ENCODE measurements at regions not wholly inside any gene's neighbourhood (a gene's known extent, or its start where the extent isn't known, plus 50 kb on each side); places are given as distances from the start of the nearest gene placed in this dataset.

DNA sequence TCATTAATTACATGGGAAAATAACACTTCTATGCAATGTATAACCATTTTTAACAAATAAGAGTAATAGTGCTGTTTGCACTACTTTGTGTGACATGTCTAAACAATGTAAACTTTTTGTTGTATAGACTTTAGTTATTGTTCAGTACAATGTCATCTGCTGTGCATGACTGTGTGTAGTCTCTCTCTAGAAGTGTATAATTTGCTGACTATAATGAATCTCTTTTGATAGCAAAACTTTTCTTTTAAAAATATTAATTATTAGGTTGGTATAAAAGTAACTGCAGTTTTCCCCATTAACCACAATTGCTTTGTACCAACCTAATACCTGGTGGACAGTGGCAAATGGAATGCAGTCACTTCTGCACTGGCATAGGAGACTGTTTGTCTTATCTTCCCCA, 124.2 kb upstream of the SGK1 start:
- TF ChIP-seq ZNF8 (CRISPR knock-in tag; IDR thresholded peaks at IDR 0.05) (no peak), ZNF70 (CRISPR knock-in tag; IDR thresholded peaks at IDR 0.05) (no peak), BACH2 (CRISPR knock-in tag; IDR thresholded peaks at IDR 0.05; ENCODE audit: borderline replicate concordance) (no peak), ESRRG (CRISPR knock-in tag; IDR thresholded peaks at IDR 0.05) (no peak), TCF4 (CRISPR knock-in tag; IDR thresholded peaks at IDR 0.05; ENCODE audit: borderline replicate concordance) (no peak), GLIS3 (CRISPR knock-in tag; IDR thresholded peaks at IDR 0.05) (no peak), TOX (CRISPR knock-in tag; IDR thresholded peaks at IDR 0.05; ENCODE audit: borderline replicate concordance) (no peak), ZFP3 (CRISPR knock-in tag; IDR thresholded peaks at IDR 0.05) (no peak), OSR1 (CRISPR knock-in tag; IDR thresholded peaks at IDR 0.05) (no peak), PPARA (CRISPR knock-in tag; IDR thresholded peaks at IDR 0.05; ENCODE audit: borderline replicate concordance) (no peak), ZC3H10 (CRISPR knock-in tag; IDR thresholded peaks at IDR 0.05) (no peak)
- TF ChIP-seq, protein P1, sequence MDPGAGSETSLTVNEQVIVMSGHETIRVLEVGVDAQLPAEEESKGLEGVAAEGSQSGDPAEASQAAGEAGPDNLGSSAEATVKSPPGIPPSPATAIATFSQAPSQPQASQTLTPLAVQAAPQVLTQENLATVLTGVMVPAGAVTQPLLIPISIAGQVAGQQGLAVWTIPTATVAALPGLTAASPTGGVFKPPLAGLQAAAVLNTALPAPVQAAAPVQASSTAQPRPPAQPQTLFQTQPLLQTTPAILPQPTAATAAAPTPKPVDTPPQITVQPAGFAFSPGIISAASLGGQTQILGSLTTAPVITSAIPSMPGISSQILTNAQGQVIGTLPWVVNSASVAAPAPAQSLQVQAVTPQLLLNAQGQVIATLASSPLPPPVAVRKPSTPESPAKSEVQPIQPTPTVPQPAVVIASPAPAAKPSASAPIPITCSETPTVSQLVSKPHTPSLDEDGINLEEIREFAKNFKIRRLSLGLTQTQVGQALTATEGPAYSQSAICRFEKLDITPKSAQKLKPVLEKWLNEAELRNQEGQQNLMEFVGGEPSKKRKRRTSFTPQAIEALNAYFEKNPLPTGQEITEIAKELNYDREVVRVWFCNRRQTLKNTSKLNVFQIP (CRISPR knock-in tag; IDR thresholded peaks at IDR 0.05; ENCODE audit: borderline replicate concordance, low read depth), result no peak
- TF ChIP-seq, protein P2, sequence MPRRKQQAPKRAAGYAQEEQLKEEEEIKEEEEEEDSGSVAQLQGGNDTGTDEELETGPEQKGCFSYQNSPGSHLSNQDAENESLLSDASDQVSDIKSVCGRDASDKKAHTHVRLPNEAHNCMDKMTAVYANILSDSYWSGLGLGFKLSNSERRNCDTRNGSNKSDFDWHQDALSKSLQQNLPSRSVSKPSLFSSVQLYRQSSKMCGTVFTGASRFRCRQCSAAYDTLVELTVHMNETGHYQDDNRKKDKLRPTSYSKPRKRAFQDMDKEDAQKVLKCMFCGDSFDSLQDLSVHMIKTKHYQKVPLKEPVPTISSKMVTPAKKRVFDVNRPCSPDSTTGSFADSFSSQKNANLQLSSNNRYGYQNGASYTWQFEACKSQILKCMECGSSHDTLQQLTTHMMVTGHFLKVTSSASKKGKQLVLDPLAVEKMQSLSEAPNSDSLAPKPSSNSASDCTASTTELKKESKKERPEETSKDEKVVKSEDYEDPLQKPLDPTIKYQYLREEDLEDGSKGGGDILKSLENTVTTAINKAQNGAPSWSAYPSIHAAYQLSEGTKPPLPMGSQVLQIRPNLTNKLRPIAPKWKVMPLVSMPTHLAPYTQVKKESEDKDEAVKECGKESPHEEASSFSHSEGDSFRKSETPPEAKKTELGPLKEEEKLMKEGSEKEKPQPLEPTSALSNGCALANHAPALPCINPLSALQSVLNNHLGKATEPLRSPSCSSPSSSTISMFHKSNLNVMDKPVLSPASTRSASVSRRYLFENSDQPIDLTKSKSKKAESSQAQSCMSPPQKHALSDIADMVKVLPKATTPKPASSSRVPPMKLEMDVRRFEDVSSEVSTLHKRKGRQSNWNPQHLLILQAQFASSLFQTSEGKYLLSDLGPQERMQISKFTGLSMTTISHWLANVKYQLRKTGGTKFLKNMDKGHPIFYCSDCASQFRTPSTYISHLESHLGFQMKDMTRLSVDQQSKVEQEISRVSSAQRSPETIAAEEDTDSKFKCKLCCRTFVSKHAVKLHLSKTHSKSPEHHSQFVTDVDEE (CRISPR knock-in tag; IDR thresholded peaks at IDR 0.05), result no peak
- TF ChIP-seq, protein P3, sequence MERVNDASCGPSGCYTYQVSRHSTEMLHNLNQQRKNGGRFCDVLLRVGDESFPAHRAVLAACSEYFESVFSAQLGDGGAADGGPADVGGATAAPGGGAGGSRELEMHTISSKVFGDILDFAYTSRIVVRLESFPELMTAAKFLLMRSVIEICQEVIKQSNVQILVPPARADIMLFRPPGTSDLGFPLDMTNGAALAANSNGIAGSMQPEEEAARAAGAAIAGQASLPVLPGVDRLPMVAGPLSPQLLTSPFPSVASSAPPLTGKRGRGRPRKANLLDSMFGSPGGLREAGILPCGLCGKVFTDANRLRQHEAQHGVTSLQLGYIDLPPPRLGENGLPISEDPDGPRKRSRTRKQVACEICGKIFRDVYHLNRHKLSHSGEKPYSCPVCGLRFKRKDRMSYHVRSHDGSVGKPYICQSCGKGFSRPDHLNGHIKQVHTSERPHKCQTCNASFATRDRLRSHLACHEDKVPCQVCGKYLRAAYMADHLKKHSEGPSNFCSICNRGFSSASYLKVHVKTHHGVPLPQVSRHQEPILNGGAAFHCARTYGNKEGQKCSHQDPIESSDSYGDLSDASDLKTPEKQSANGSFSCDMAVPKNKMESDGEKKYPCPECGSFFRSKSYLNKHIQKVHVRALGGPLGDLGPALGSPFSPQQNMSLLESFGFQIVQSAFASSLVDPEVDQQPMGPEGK (CRISPR knock-in tag; IDR thresholded peaks at IDR 0.05; ENCODE audit: borderline replicate concordance), result no peak
- TF ChIP-seq, protein P4, sequence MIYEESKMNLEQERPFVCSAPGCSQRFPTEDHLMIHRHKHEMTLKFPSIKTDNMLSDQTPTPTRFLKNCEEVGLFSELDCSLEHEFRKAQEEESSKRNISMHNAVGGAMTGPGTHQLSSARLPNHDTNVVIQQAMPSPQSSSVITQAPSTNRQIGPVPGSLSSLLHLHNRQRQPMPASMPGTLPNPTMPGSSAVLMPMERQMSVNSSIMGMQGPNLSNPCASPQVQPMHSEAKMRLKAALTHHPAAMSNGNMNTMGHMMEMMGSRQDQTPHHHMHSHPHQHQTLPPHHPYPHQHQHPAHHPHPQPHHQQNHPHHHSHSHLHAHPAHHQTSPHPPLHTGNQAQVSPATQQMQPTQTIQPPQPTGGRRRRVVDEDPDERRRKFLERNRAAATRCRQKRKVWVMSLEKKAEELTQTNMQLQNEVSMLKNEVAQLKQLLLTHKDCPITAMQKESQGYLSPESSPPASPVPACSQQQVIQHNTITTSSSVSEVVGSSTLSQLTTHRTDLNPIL (CRISPR knock-in tag; IDR thresholded peaks at IDR 0.05; ENCODE audit: low read depth), result no peak
- TF ChIP-seq, protein P5, sequence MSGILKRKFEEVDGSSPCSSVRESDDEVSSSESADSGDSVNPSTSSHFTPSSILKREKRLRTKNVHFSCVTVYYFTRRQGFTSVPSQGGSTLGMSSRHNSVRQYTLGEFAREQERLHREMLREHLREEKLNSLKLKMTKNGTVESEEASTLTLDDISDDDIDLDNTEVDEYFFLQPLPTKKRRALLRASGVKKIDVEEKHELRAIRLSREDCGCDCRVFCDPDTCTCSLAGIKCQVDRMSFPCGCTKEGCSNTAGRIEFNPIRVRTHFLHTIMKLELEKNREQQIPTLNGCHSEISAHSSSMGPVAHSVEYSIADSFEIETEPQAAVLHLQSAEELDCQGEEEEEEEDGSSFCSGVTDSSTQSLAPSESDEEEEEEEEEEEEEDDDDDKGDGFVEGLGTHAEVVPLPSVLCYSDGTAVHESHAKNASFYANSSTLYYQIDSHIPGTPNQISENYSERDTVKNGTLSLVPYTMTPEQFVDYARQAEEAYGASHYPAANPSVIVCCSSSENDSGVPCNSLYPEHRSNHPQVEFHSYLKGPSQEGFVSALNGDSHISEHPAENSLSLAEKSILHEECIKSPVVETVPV (CRISPR knock-in tag; IDR thresholded peaks at IDR 0.05), result no peak
- ATAC-seq, result no peak

DNA sequence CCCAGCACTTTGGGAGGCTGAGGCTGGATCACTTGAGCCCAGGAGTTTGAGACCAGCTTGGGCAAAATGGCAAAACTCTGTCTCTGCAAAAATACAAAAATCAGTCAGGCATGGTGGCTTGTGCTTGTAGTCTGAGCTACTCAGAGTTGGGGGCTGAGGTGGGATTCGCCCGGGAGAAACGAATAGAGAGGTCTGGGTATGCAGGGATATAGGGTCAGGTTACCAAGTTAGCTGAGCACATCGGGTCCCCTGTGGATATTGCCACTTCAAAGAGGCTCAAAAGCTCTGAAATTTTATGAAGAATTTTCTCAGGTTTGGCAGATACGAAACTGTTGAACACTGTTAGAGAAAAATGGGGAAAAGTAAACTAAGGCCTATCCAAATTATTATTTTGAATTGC, 120.9 kb upstream of the SGK1 start:
- no peak for ATAC-seq

More for the DNA sequence above, 120.9 kb upstream of the SGK1 start:
- TF ChIP-seq OSR1 (CRISPR knock-in tag; IDR thresholded peaks at IDR 0.05), result no peak
- TF ChIP-seq PPARA (CRISPR knock-in tag; IDR thresholded peaks at IDR 0.05; ENCODE audit: borderline replicate concordance), result no peak
- no peak for TF ChIP-seq BACH2 (CRISPR knock-in tag; IDR thresholded peaks at IDR 0.05; ENCODE audit: borderline replicate concordance)
- TF ChIP-seq, protein P1 (CRISPR knock-in tag; IDR thresholded peaks at IDR 0.05; ENCODE audit: borderline replicate concordance, low read depth), result no peak
- TF ChIP-seq TCF4 (CRISPR knock-in tag; IDR thresholded peaks at IDR 0.05; ENCODE audit: borderline replicate concordance), result no peak
- TF ChIP-seq, protein P3 (CRISPR knock-in tag; IDR thresholded peaks at IDR 0.05; ENCODE audit: borderline replicate concordance), result no peak
- TF ChIP-seq SNAI2 (CRISPR knock-in tag; IDR thresholded peaks at IDR 0.05), result no peak
- no peak for TF ChIP-seq ZNF565 (CRISPR knock-in tag; conservative IDR thresholded peaks at IDR 0.05; ENCODE audit: low read depth)
- TF ChIP-seq, protein P2 (CRISPR knock-in tag; IDR thresholded peaks at IDR 0.05), result no peak
- TF ChIP-seq ZFP30 (CRISPR knock-in tag; IDR thresholded peaks at IDR 0.05), result no peak
- no peak for TF ChIP-seq ZFP3 (CRISPR knock-in tag; IDR thresholded peaks at IDR 0.05)
- TF ChIP-seq CSDC2 (CRISPR knock-in tag; IDR thresholded peaks at IDR 0.05), result no peak
- no peak for TF ChIP-seq GLIS3 (CRISPR knock-in tag; IDR thresholded peaks at IDR 0.05)
- TF ChIP-seq, protein P4 (CRISPR knock-in tag; IDR thresholded peaks at IDR 0.05; ENCODE audit: low read depth), result no peak

Data from SK-N-SH treated with all-trans-retinoic acid at 6 μM for 48 hours (cell line).